ENCODE measurements at regions not wholly inside any gene's neighbourhood (a gene's known extent, or its start where the extent isn't known, plus 50 kb on each side); places are given as distances from the start of the nearest gene placed in this dataset.

DNA sequence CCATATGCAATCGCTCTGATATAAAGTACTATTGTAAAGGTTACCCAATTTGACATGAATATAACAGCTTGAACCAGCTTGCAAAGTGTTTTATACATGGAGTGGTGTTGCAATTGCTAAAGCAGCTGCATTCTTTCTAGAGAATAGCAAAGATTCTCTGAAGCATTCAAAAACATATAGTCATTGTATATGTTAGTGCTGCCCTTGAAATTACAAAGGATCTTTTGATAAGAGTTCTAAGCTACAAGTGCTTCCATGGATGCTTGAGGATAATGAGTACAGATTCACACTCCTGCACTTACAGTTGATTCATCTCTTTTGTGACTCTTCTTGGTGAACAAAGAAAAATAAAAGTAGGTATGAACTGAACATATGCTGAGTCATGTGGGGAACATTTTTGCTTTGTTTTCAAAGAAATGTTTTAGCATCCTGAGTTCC lies 175.7 kb downstream of the ALDH8A1 start:
- TF ChIP-seq ZSCAN20 (CRISPR knock-in tag; IDR thresholded peaks at IDR 0.05) (no peak), RCOR1 (IDR thresholded peaks at IDR 0.05; ENCODE audit: low read depth, low read length) (no peak), NFE2L2 (conservative IDR thresholded peaks at IDR 0.05; ENCODE audit: low read length) (peak; percentile 60), NPAS2 (CRISPR knock-in tag; IDR thresholded peaks at IDR 0.05; ENCODE audit: borderline replicate concordance) (no peak), CHD4 (IDR thresholded peaks at IDR 0.05; ENCODE audit: borderline replicate concordance) (no peak), MAFK (IDR thresholded peaks at IDR 0.05; ENCODE audit: partially characterized antibody) (peak; percentile 81), FOSL2 (IDR thresholded peaks at IDR 0.05) (no peak), FOSL2 (CRISPR knock-in tag; IDR thresholded peaks at IDR 0.05) (no peak), HOXA7 (CRISPR knock-in tag; IDR thresholded peaks at IDR 0.05) (no peak), CHD2 (IDR thresholded peaks at IDR 0.05; ENCODE audit: low read length, partially characterized antibody) (no peak), MAZ (IDR thresholded peaks at IDR 0.05; ENCODE audit: borderline replicate concordance, low read depth, low read length) (no peak), TFCP2L1 (CRISPR knock-in tag; IDR thresholded peaks at IDR 0.05) (no peak), EP300 (IDR thresholded peaks at IDR 0.05) (no peak), EHMT2 (IDR thresholded peaks at IDR 0.05; ENCODE audit: low read depth) (no peak), FOSB (CRISPR knock-in tag; IDR thresholded peaks at IDR 0.05) (no peak), MYC (IDR thresholded peaks at IDR 0.05; ENCODE audit: borderline replicate concordance, low read length) (no peak)
- TF ChIP-seq, protein P1, sequence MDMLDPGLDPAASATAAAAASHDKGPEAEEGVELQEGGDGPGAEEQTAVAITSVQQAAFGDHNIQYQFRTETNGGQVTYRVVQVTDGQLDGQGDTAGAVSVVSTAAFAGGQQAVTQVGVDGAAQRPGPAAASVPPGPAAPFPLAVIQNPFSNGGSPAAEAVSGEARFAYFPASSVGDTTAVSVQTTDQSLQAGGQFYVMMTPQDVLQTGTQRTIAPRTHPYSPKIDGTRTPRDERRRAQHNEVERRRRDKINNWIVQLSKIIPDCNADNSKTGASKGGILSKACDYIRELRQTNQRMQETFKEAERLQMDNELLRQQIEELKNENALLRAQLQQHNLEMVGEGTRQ (IDR thresholded peaks at IDR 0.05), result no peak
- TF ChIP-seq, protein P2, sequence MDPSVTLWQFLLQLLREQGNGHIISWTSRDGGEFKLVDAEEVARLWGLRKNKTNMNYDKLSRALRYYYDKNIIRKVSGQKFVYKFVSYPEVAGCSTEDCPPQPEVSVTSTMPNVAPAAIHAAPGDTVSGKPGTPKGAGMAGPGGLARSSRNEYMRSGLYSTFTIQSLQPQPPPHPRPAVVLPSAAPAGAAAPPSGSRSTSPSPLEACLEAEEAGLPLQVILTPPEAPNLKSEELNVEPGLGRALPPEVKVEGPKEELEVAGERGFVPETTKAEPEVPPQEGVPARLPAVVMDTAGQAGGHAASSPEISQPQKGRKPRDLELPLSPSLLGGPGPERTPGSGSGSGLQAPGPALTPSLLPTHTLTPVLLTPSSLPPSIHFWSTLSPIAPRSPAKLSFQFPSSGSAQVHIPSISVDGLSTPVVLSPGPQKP (IDR thresholded peaks at IDR 0.05; ENCODE audit: low read depth, low read length), result no peak
- TF ChIP-seq, protein P3, sequence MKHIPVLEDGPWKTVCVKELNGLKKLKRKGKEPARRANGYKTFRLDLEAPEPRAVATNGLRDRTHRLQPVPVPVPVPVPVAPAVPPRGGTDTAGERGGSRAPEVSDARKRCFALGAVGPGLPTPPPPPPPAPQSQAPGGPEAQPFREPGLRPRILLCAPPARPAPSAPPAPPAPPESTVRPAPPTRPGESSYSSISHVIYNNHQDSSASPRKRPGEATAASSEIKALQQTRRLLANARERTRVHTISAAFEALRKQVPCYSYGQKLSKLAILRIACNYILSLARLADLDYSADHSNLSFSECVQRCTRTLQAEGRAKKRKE (CRISPR knock-in tag; IDR thresholded peaks at IDR 0.05; ENCODE audit: low read depth), result no peak
- no peak for DNase-seq (ENCODE audit: low read depth in 1 of 2, low spot score in 1 of 2)
- H3K4me3 ChIP-seq, result no peak overlapping the region
- WGBS (ENCODE audit: missing lambda C conversion rate), result 69% methylated on average over 1 of the region's 1 CpG
- peak overlapping the region in 1 of 2 experiments; percentile 59; a peak in 2 of 6 replicates for H3K27ac ChIP-seq
- no peaks in the 10 kb centered on the region for H3K9me3 ChIP-seq
- H3K4me2 ChIP-seq, result peak overlapping the region; percentile 5; the same call in 1 of the 3 replicates
- ChIA-PET POLR2A (no interaction called here), CTCF (interaction anchor here (0.7 kb wide), 1 partner anchor 16 kb away, joined by 3 read pairs; no protein-coding TSS in a partner anchor)
- no peak for ATAC-seq
- no peak for FAIRE-seq
- H3K4me1 ChIP-seq, result peaks cover 11% of the 10 kb centered on the region

GRCh38 chr6:134772671-134773360 lies 177.1 kb downstream of the ALDH8A1 start:
- CTCF ChIA-PET, result interaction anchor here (0.7 kb wide), 1 partner anchor 48 kb away, joined by 5 read pairs; no protein-coding TSS in a partner anchor
- Histone ChIP-seq H3K4me1 (peaks cover 11% of the 10 kb centered on the region), H3K4me3 (no peak overlapping the region), H3K4me2 (no peak overlapping the region), H3K9me3 (no peaks in the 10 kb centered on the region), H3K27ac (no peak overlapping the region)
- POLR2A ChIA-PET, result no interaction called here
- ATAC-seq, result no peak
- no peak for FAIRE-seq
- no peak for TF ChIP-seq ESRRA (IDR thresholded peaks at IDR 0.05; ENCODE audit: borderline replicate concordance, low read length)
- TF ChIP-seq POLR2AphosphoS2 (conservative IDR thresholded peaks at IDR 0.05; ENCODE audit: low read length), result no peak
- TF ChIP-seq TFCP2L1 (CRISPR knock-in tag; IDR thresholded peaks at IDR 0.05), result no peak
- no peak for TF ChIP-seq KDM5A (IDR thresholded peaks at IDR 0.05)
- no peak for TF ChIP-seq ZNF302 (CRISPR knock-in tag; IDR thresholded peaks at IDR 0.05)
- TF ChIP-seq JUNB (IDR thresholded peaks at IDR 0.05), result no peak
- TF ChIP-seq FOSB (CRISPR knock-in tag; IDR thresholded peaks at IDR 0.05), result no peak
- no peak for TF ChIP-seq NR3C1 (IDR thresholded peaks at IDR 0.05)
- TF ChIP-seq CBX8 (IDR thresholded peaks at IDR 0.05), result no peak
- TF ChIP-seq, protein P4, sequence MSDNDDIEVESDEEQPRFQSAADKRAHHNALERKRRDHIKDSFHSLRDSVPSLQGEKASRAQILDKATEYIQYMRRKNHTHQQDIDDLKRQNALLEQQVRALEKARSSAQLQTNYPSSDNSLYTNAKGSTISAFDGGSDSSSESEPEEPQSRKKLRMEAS (IDR thresholded peaks at IDR 0.05), result no peak
- TF ChIP-seq SMC3 (IDR thresholded peaks at IDR 0.05), result no peak
- TF ChIP-seq EHMT2 (IDR thresholded peaks at IDR 0.05; ENCODE audit: low read depth), result no peak
- no peak for TF ChIP-seq NFE2L2 (conservative IDR thresholded peaks at IDR 0.05; ENCODE audit: low read length)
- TF ChIP-seq, protein P3 (CRISPR knock-in tag; IDR thresholded peaks at IDR 0.05; ENCODE audit: low read depth), result no peak
- no peak for DNase-seq (ENCODE audit: low read depth in 1 of 2, low spot score in 1 of 2)
- 88% methylated on average over 6 of the region's 6 CpGs for WGBS (ENCODE audit: missing lambda C conversion rate)
